Activated CD8-positive, alpha-beta T cell treated with anti-CD3 and anti-CD28 coated beads for 36 hours (primary cell): ENCODE measurements at regions not wholly inside any gene's neighbourhood (a gene's known extent, or its start where the extent isn't known, plus 50 kb on each side); places are given as distances from the start of the nearest gene placed in this dataset.
"Not testable (repeated sequence)": the region's sequence is repeated elsewhere in the genome, so short reads cannot be mapped to it uniquely, and the experiment has no call there.

ENCODE experiments used
- ATAC-seq: fragments of 200-7000 bp; cut with Tn5 transposase; one replicate; pipeline ENCODE4 v1.10.0; 2021; ENCODE audit warnings: mild to moderate bottlenecking, moderate library complexity
- CTCF ChIA-PET: fragments of 350-600 bp; sonication (Branson Sonifier 250); formaldehyde crosslinking; loops from one replicate; lab custom pipeline; 2021; ENCODE audit warnings: antibody characterized with exemption; lab: Charles Lee
- POLR2A ChIA-PET: fragments of 350-600 bp; sonication (Branson Sonifier 250); formaldehyde crosslinking; loops from one replicate; lab custom pipeline; 2021; ENCODE audit warnings: antibody characterized with exemption; lab: Charles Lee
- DNase-seq: peaks from one replicate; pipeline ENCODE4 v3.0.0-alpha.2; 2020
- H3K27ac Mint-ChIP-seq: one replicate; pipeline ENCODE4 v1.8.0; 2021; ENCODE audit warnings: mild to moderate bottlenecking, mixed read lengths
- H3K27me3 Mint-ChIP-seq: one replicate; pipeline ENCODE4 v1.8.0; 2021; ENCODE audit warnings: mixed read lengths
- H3K36me3 Mint-ChIP-seq: one replicate; pipeline ENCODE4 v1.8.0; 2021; ENCODE audit warnings: low read depth, mixed read lengths
- H3K4me1 Mint-ChIP-seq: one replicate; pipeline ENCODE4 v1.8.0; 2021; ENCODE audit warnings: low read depth, mixed read lengths
- H3K4me3 Mint-ChIP-seq: one replicate; pipeline ENCODE4 v1.8.0; 2021; ENCODE audit warnings: mild to moderate bottlenecking, moderate library complexity, mixed read lengths
- H3K9me3 Mint-ChIP-seq: one replicate; pipeline ENCODE4 v1.8.0; 2021; ENCODE audit warnings: mixed read lengths
- CTCF ChIP-seq: fragments of 200-600 bp; IDR thresholded peaks from one replicate; pipeline ENCODE4 v1.8.0; 2022; ENCODE audit warnings: antibody characterized with exemption, mild to moderate bottlenecking
- intact Hi-C: fragments of 100-400 bp; cut with micrococcal nuclease; formaldehyde crosslinking; loops from one replicate; pipeline ENCODE4 v1.10.0; 2022

GRCh38 chr5:142527234-142527633 is 158.7 kb downstream of the FGF1 start:
- DNase-seq (no peak), ATAC-seq (no peak)
- Mint-ChIP-seq H3K36me3 (no peaks in the 10 kb centered on the region), H3K4me3 (no peak overlapping the region), H3K9me3 (no peaks in the 10 kb centered on the region), H3K27ac (no peak overlapping the region), H3K4me1 (peaks cover 2% of the 10 kb centered on the region), H3K27me3 (no peaks in the 10 kb centered on the region)
- ChIA-PET CTCF (no interaction called here), POLR2A (no interaction called here)
- TF ChIP-seq CTCF: no peak
- intact Hi-C loops: no loop called here

GRCh38 chr5:142522983-142523382 is 162.9 kb downstream of the FGF1 start:
- intact Hi-C loops: no loop called here
- H3K9me3 Mint-ChIP-seq: no peaks in the 10 kb centered on the region
- ATAC-seq: no peak
- TF ChIP-seq CTCF: no peak
- no peak for DNase-seq
- CTCF ChIA-PET: no interaction called here
- H3K27ac Mint-ChIP-seq: no peak overlapping the region
- H3K27me3 Mint-ChIP-seq: no peaks in the 10 kb centered on the region
- no peaks in the 10 kb centered on the region for H3K36me3 Mint-ChIP-seq
- POLR2A ChIA-PET: interaction anchor here (0.7 kb wide), 1 partner anchor 9 kb away, joined by 3 read pairs; no protein-coding TSS in a partner anchor
- H3K4me1 Mint-ChIP-seq: no peaks in the 10 kb centered on the region
- no peak overlapping the region for H3K4me3 Mint-ChIP-seq

- intact Hi-C loops: no loop called here
- Mint-ChIP-seq H3K27ac (no peak overlapping the region), H3K9me3 (peaks cover 2% of the 10 kb centered on the region), H3K4me3 (no peak overlapping the region), H3K4me1 (no peaks in the 10 kb centered on the region), H3K27me3 (no peaks in the 10 kb centered on the region), H3K36me3 (no peaks in the 10 kb centered on the region)
- ChIA-PET POLR2A (no interaction called here), CTCF (interaction anchor here (0.6 kb wide), 1 partner anchor 205 kb away, joined by 3 read pairs; no protein-coding TSS in a partner anchor)
- no peak for TF ChIP-seq CTCF
- ATAC-seq (no peak), DNase-seq (no peak)
Measured at GRCh38 chr5:142521706-142522105, 164.2 kb downstream of the FGF1 start.

- H3K27ac Mint-ChIP-seq: no peak overlapping the region
- POLR2A ChIA-PET: no interaction called here
- H3K36me3 Mint-ChIP-seq: no peaks in the 10 kb centered on the region
- CTCF ChIA-PET: interaction anchor here (0.6 kb wide), 1 partner anchor 204 kb away, joined by 3 read pairs; no protein-coding TSS in a partner anchor
- intact Hi-C loops: no loop called here
- H3K9me3 Mint-ChIP-seq: peaks cover 8% of the 10 kb centered on the region
- no peaks in the 10 kb centered on the region for H3K27me3 Mint-ChIP-seq
- ATAC-seq: no peak
- no peak for DNase-seq
- peaks cover 4% of the 10 kb centered on the region for H3K4me1 Mint-ChIP-seq
- H3K4me3 Mint-ChIP-seq: no peak overlapping the region
- TF ChIP-seq CTCF: no peak
Measured at GRCh38 chr5:142520885-142521284, 165.0 kb downstream of the FGF1 start.

- H3K36me3 Mint-ChIP-seq, CTCF ChIA-PET, intact Hi-C loops, H3K27ac Mint-ChIP-seq, H3K9me3 Mint-ChIP-seq, DNase-seq, H3K4me1 Mint-ChIP-seq, POLR2A ChIA-PET, H3K4me3 Mint-ChIP-seq, ATAC-seq, H3K27me3 Mint-ChIP-seq: not testable (repeated sequence)
Measured at GRCh38 chr5:142519913-142520312, 166.0 kb downstream of the FGF1 start.
